ENCODE measurements at regions not wholly inside any gene's neighbourhood (a gene's known extent, or its start where the extent isn't known, plus 50 kb on each side); places are given as distances from the start of the nearest gene placed in this dataset.

- Histone ChIP-seq H3K4me3 (ENCODE audit: low read depth, low read length) (no peak overlapping the region), H2AFZ (ENCODE audit: low read length, unreplicated experiment) (no peak overlapping the region), H3K27me3 (ENCODE audit: insufficient read depth, low read length) (peaks cover 4% of the 10 kb centered on the region; the same call in 1 of the 2 replicates), H3K79me2 (ENCODE audit: control insufficient read depth, insufficient read depth, low read length, unreplicated experiment) (no peaks in the 10 kb centered on the region), H3K36me3 (ENCODE audit: insufficient read depth, low read length) (no peaks in the 10 kb centered on the region), H3K4me1 (ENCODE audit: control insufficient read depth, insufficient read depth, low read length, unreplicated experiment) (no peaks in the 10 kb centered on the region), H3K27ac (ENCODE audit: low read depth, low read length) (no peak overlapping the region)
Observed at GRCh38 chr1:112322018-112322417, 74.0 kb upstream of the CTTNBP2NL start.

- Histone ChIP-seq H3K27ac (ENCODE audit: low read depth, low read length) (no peak overlapping the region), H3K4me3 (ENCODE audit: low read depth, low read length) (no peak overlapping the region), H3K36me3 (ENCODE audit: insufficient read depth, low read length) (no peaks in the 10 kb centered on the region), H3K4me1 (ENCODE audit: control insufficient read depth, insufficient read depth, low read length, unreplicated experiment) (no peaks in the 10 kb centered on the region), H2AFZ (ENCODE audit: low read length, unreplicated experiment) (no peak overlapping the region), H3K27me3 (ENCODE audit: insufficient read depth, low read length) (peaks cover 11% of the 10 kb centered on the region; the same call in 1 of the 2 replicates), H3K79me2 (ENCODE audit: control insufficient read depth, insufficient read depth, low read length, unreplicated experiment) (no peaks in the 10 kb centered on the region)
Observed at GRCh38 chr1:112322983-112323678, 72.9 kb upstream of the CTTNBP2NL start.

GRCh38 chr1:112325504-112325903 is 70.5 kb upstream of the CTTNBP2NL start:
- no peaks in the 10 kb centered on the region for H3K79me2 ChIP-seq (ENCODE audit: control insufficient read depth, insufficient read depth, low read length, unreplicated experiment)
- no peaks in the 10 kb centered on the region for H3K4me1 ChIP-seq (ENCODE audit: control insufficient read depth, insufficient read depth, low read length, unreplicated experiment)
- no peak overlapping the region for H3K4me3 ChIP-seq (ENCODE audit: low read depth, low read length)
- no peak overlapping the region for H3K27ac ChIP-seq (ENCODE audit: low read depth, low read length)
- no peaks in the 10 kb centered on the region for H3K36me3 ChIP-seq (ENCODE audit: insufficient read depth, low read length)
- H3K27me3 ChIP-seq (ENCODE audit: insufficient read depth, low read length): peaks cover 11% of the 10 kb centered on the region; the same call in 1 of the 2 replicates
- H2AFZ ChIP-seq (ENCODE audit: low read length, unreplicated experiment): no peak overlapping the region

- Histone ChIP-seq H3K4me1 (ENCODE audit: control insufficient read depth, insufficient read depth, low read length, unreplicated experiment) (no peaks in the 10 kb centered on the region), H3K27ac (ENCODE audit: low read depth, low read length) (no peak overlapping the region), H3K4me3 (ENCODE audit: low read depth, low read length) (no peak overlapping the region), H3K36me3 (ENCODE audit: insufficient read depth, low read length) (no peaks in the 10 kb centered on the region), H3K79me2 (ENCODE audit: control insufficient read depth, insufficient read depth, low read length, unreplicated experiment) (no peaks in the 10 kb centered on the region), H3K27me3 (ENCODE audit: insufficient read depth, low read length) (peaks cover 16% of the 10 kb centered on the region; the same call in 1 of the 2 replicates), H2AFZ (ENCODE audit: low read length, unreplicated experiment) (no peak overlapping the region)
Observed at GRCh38 chr1:112328600-112328999, 67.4 kb upstream of the CTTNBP2NL start.

GRCh38 chr1:112332176-112333150 is 63.6 kb upstream of the CTTNBP2NL start:
- H3K36me3 ChIP-seq (ENCODE audit: insufficient read depth, low read length): no peaks in the 10 kb centered on the region
- no peaks in the 10 kb centered on the region for H3K79me2 ChIP-seq (ENCODE audit: control insufficient read depth, insufficient read depth, low read length, unreplicated experiment)
- H3K27ac ChIP-seq (ENCODE audit: low read depth, low read length): no peak overlapping the region
- no peaks in the 10 kb centered on the region for H3K4me1 ChIP-seq (ENCODE audit: control insufficient read depth, insufficient read depth, low read length, unreplicated experiment)
- H2AFZ ChIP-seq (ENCODE audit: low read length, unreplicated experiment): no peak overlapping the region
- no peak overlapping the region for H3K4me3 ChIP-seq (ENCODE audit: low read depth, low read length)
- H3K27me3 ChIP-seq (ENCODE audit: insufficient read depth, low read length): peaks cover 7% of the 10 kb centered on the region; the same call in 1 of the 2 replicates

GRCh38 chr1:112335351-112335750 is 60.7 kb upstream of the CTTNBP2NL start:
- H3K4me1 ChIP-seq (ENCODE audit: control insufficient read depth, insufficient read depth, low read length, unreplicated experiment): no peaks in the 10 kb centered on the region
- H3K36me3 ChIP-seq (ENCODE audit: insufficient read depth, low read length): no peaks in the 10 kb centered on the region
- no peak overlapping the region for H2AFZ ChIP-seq (ENCODE audit: low read length, unreplicated experiment)
- H3K79me2 ChIP-seq (ENCODE audit: control insufficient read depth, insufficient read depth, low read length, unreplicated experiment): no peaks in the 10 kb centered on the region
- no peak overlapping the region for H3K4me3 ChIP-seq (ENCODE audit: low read depth, low read length)
- H3K27ac ChIP-seq (ENCODE audit: low read depth, low read length): no peak overlapping the region
- peaks cover 18% of the 10 kb centered on the region for H3K27me3 ChIP-seq (ENCODE audit: insufficient read depth, low read length)

DNA sequence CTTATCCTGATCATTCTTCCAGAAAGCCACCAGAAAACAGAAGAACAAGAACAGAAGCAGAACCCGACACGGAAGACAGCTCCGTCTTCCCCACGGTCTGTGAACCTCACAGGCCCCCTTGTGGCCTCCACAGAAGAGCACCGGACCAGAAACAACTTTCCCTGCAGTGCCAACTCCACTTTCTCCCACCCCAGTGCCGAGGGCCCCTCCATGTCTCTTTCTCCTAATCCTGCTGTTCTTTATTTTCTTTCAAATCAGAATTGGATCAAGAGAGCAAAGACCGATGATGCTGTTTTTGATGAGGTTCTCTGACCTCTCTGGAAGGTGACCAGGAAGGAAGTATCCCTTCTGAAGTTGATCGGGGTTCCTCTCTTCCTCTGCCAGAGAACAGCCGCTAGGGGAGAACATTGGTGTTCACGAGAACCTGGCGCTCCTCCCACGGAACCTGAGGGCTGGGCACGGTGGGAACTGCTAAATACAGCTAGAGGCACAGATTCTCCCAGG is 58.9 kb upstream of the CTTNBP2NL start:
- Histone ChIP-seq H3K4me1 (ENCODE audit: control insufficient read depth, insufficient read depth, low read length, unreplicated experiment) (no peaks in the 10 kb centered on the region), H3K4me3 (ENCODE audit: low read depth, low read length) (peak overlapping the region; percentile 72), H3K79me2 (ENCODE audit: control insufficient read depth, insufficient read depth, low read length, unreplicated experiment) (no peaks in the 10 kb centered on the region), H2AFZ (ENCODE audit: low read length, unreplicated experiment) (peak overlapping the region; percentile 95), H3K27me3 (ENCODE audit: insufficient read depth, low read length) (peaks cover 20% of the 10 kb centered on the region), H3K36me3 (ENCODE audit: insufficient read depth, low read length) (no peaks in the 10 kb centered on the region), H3K27ac (ENCODE audit: low read depth, low read length) (no peak overlapping the region)

- Histone ChIP-seq H3K4me1 (ENCODE audit: control insufficient read depth, insufficient read depth, low read length, unreplicated experiment) (no peaks in the 10 kb centered on the region), H3K4me3 (ENCODE audit: low read depth, low read length) (no peak overlapping the region), H2AFZ (ENCODE audit: low read length, unreplicated experiment) (no peak overlapping the region), H3K79me2 (ENCODE audit: control insufficient read depth, insufficient read depth, low read length, unreplicated experiment) (no peaks in the 10 kb centered on the region), H3K27ac (ENCODE audit: low read depth, low read length) (no peak overlapping the region), H3K36me3 (ENCODE audit: insufficient read depth, low read length) (no peaks in the 10 kb centered on the region), H3K27me3 (ENCODE audit: insufficient read depth, low read length) (peaks cover 31% of the 10 kb centered on the region)
Observed at GRCh38 chr1:112341986-112342385, 54.0 kb upstream of the CTTNBP2NL start.

GRCh38 chr1:112342558-112342957 is 53.5 kb upstream of the CTTNBP2NL start:
- H2AFZ ChIP-seq (ENCODE audit: low read length, unreplicated experiment): no peak overlapping the region
- no peaks in the 10 kb centered on the region for H3K4me1 ChIP-seq (ENCODE audit: control insufficient read depth, insufficient read depth, low read length, unreplicated experiment)
- no peak overlapping the region for H3K4me3 ChIP-seq (ENCODE audit: low read depth, low read length)
- H3K27me3 ChIP-seq (ENCODE audit: insufficient read depth, low read length): peaks cover 31% of the 10 kb centered on the region
- no peaks in the 10 kb centered on the region for H3K79me2 ChIP-seq (ENCODE audit: control insufficient read depth, insufficient read depth, low read length, unreplicated experiment)
- H3K36me3 ChIP-seq (ENCODE audit: insufficient read depth, low read length): no peaks in the 10 kb centered on the region
- H3K27ac ChIP-seq (ENCODE audit: low read depth, low read length): no peak overlapping the region

DNA sequence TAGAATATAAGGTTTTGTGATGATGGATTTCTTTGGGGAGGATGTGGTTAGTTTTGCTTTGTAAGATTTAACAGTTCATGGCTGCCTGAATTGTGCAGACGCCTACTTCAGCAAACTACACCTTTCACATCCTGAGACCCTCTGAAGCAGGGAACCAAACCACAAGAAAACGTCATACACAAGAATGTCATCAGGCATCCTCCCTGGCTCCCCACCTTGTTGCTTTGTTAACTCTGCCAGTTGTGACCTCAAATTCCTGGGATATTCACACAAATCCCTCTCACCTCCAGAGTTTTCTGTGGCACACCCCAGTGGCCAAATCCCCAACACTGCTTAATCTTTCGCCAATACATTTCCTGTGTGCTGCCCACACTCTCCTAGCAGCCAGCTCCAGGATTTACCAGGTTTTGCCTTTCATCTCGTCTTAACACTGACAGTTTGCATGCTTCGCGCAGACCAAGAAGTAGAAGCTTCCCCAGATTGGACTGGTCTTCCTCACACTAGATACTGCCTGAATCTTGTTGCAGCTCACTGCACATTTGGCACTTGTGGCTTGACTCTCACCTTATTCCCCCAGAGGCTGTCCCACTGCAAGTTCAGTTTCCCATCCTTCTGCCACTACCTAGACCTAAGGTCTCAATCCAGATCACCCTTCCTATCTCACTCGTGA is 51.1 kb upstream of the CTTNBP2NL start:
- H3K4me1 ChIP-seq (ENCODE audit: control insufficient read depth, insufficient read depth, low read length, unreplicated experiment): no peaks in the 10 kb centered on the region
- no peak overlapping the region for H2AFZ ChIP-seq (ENCODE audit: low read length, unreplicated experiment)

More for the DNA sequence above, 51.1 kb upstream of the CTTNBP2NL start:
- no peaks in the 10 kb centered on the region for H3K79me2 ChIP-seq (ENCODE audit: control insufficient read depth, insufficient read depth, low read length, unreplicated experiment)
- no peak overlapping the region for H3K4me3 ChIP-seq (ENCODE audit: low read depth, low read length)
- no peaks in the 10 kb centered on the region for H3K36me3 ChIP-seq (ENCODE audit: insufficient read depth, low read length)
- H3K27me3 ChIP-seq (ENCODE audit: insufficient read depth, low read length): peaks cover 19% of the 10 kb centered on the region
- no peak overlapping the region for H3K27ac ChIP-seq (ENCODE audit: low read depth, low read length)
